Epithelial cell of proximal tubule (primary cell): ENCODE measurements at regions not wholly inside any gene's neighbourhood (a gene's known extent, or its start where the extent isn't known, plus 50 kb on each side); places are given as distances from the start of the nearest gene placed in this dataset.
A peak's percentile ranks its signal among the peaks of the same experiment; 100 is the strongest.

Source experiments
- DNase-seq: peaks from one replicate; pipeline ENCODE4 v3.0.0-alpha.2; 2011; ENCODE audit warnings: low read depth
- H3K4me3 ChIP-seq: 2 replicates; pipeline ENCODE4 v1.5.1; 2011; ENCODE audit warnings: low read depth, mild to moderate bottlenecking, low read length
- CTCF ChIP-seq: conservative IDR thresholded peaks from 2 replicates; pipeline ENCODE4 v1.5.1; 2012; ENCODE audit warnings: low read depth, mild to moderate bottlenecking, low read length

GRCh38 chr20:47878601-47879027, 93.3 kb upstream of the SULF2 start:
- TF ChIP-seq CTCF, result no peak
- no peak for DNase-seq
- H3K4me3 ChIP-seq, result no peak overlapping the region

GRCh38 chr20:47876311-47877088, 91.2 kb upstream of the SULF2 start:
- H3K4me3 ChIP-seq, result no peak overlapping the region
- no peak for TF ChIP-seq CTCF
- DNase-seq, result no peak

- DNase-seq, result peak; percentile 33
- no peak for TF ChIP-seq CTCF
- H3K4me3 ChIP-seq, result no peak overlapping the region
These were observed 90.2 kb upstream of the SULF2 start for GRCh38 chr20:47875297-47876025.

- no peak overlapping the region for H3K4me3 ChIP-seq
- no peak for TF ChIP-seq CTCF
- DNase-seq, result no peak
These were observed 87.1 kb upstream of the SULF2 start for GRCh38 chr20:47872341-47872740.

- TF ChIP-seq CTCF, result no peak
- H3K4me3 ChIP-seq, result no peak overlapping the region
- DNase-seq, result no peak
These were observed 85.2 kb upstream of the SULF2 start for GRCh38 chr20:47870475-47870874.

- no peak for DNase-seq
- no peak for TF ChIP-seq CTCF
- no peak overlapping the region for H3K4me3 ChIP-seq
These were observed 83.5 kb upstream of the SULF2 start for GRCh38 chr20:47868744-47869143.

GRCh38 chr20:47868236-47868635, 83.0 kb upstream of the SULF2 start:
- DNase-seq, result no peak
- H3K4me3 ChIP-seq, result no peak overlapping the region
- TF ChIP-seq CTCF, result no peak
